GM12878 (cell line): ENCODE measurements at regions not wholly inside any gene's neighbourhood (a gene's known extent, or its start where the extent isn't known, plus 50 kb on each side); places are given as distances from the start of the nearest gene placed in this dataset.

Experiments
- ATAC-seq: fragments of 200-7000 bp; cut with Tn5 transposase; 3 replicates; pipeline ENCODE4 v1.9.1; 2020; ENCODE audit warnings: mild to moderate bottlenecking, moderate library complexity
- BruUV-seq: library from RNA; stranded (reverse); fragments of 400-500 nt; replicated peaks from 2 replicates; lab custom pipeline; 2021; lab: Mats Ljungman, UMichigan
- CTCF ChIA-PET: fragments of 300-600 bp; sonication (Branson Sonifier 250); formaldehyde crosslinking; extraction: SDS; loops from one replicate; lab custom pipeline; 2021; ENCODE audit warnings: inconsistent platforms; lab: Yijun Ruan, JAX
- POLR2A ChIA-PET: fragments of 350-600 bp; formaldehyde crosslinking; extraction: SDS; loops from one replicate; lab custom pipeline; 2021; ENCODE audit warnings: inconsistent platforms; lab: Charles Lee
- RAD21 ChIA-PET: fragments of 300-600 bp; sonication (Branson Sonifier 250); formaldehyde crosslinking; loops from one replicate; lab custom pipeline; 2023; ENCODE audit warnings: antibody characterized with exemption; ENCODE audit not compliant: unreplicated experiment; lab: Charles Lee
- SMC1A ChIA-PET: fragments of 300-600 bp; sonication (Branson Sonifier 250); formaldehyde crosslinking; loops from one replicate; lab custom pipeline; 2023; ENCODE audit not compliant: unreplicated experiment, uncharacterized antibody; lab: Charles Lee
- DNase-seq: peaks from one replicate; pipeline ENCODE4 v3.0.0-alpha.2; 2011; ENCODE audit warnings: low read depth, low spot score
- FAIRE-seq: peaks from 3 replicates; lab custom pipeline; 2011; peaks lifted over from hg19 to GRCh38; lab: Jason Lieb, UNC
- H2AFZ ChIP-seq: 2 replicates; pipeline ENCODE4 v1.6.0; 2011; ENCODE audit warnings: low read depth, low read length, control low read depth; ENCODE audit not compliant: control insufficient read depth
- H3K27ac ChIP-seq: 2 replicates; pipeline ENCODE4 v1.5.1; 2011; ENCODE audit warnings: control low read depth; ENCODE audit not compliant: control insufficient read depth, insufficient read depth
- H3K27me3 ChIP-seq, 2 experiments: replicated peaks in 1 of 2; 2 replicates each; pipeline versions ENCODE4 v1.6.0 to v1.6.1; 2011; ENCODE audit warnings: low read length in 1 of 2; ENCODE audit not compliant: control insufficient read depth in 2 of 2, insufficient read depth in 2 of 2
- H3K36me3 ChIP-seq, 2 experiments: 2 replicates each; pipeline ENCODE4 v1.5.1; 2011; ENCODE audit warnings: low read length in 1 of 2; ENCODE audit not compliant: control insufficient read depth in 2 of 2, insufficient read depth in 2 of 2
- H3K4me1 ChIP-seq: 2 replicates; pipeline ENCODE4 v1.6.1; 2011; ENCODE audit warnings: mild to moderate bottlenecking, low read length, moderate library complexity, mixed read lengths; ENCODE audit not compliant: control insufficient read depth, insufficient read depth
- H3K4me2 ChIP-seq: 2 replicates; pipeline ENCODE4 v1.6.0; 2011; ENCODE audit warnings: control low read depth; ENCODE audit not compliant: control insufficient read depth, insufficient read depth
- H3K4me3 ChIP-seq: fragments of 200-600 bp; sonication (generic); 2 replicates; pipeline ENCODE4 v1.5.1; 2016
- H3K79me2 ChIP-seq: 2 replicates; pipeline ENCODE4 v1.6.0; 2011; ENCODE audit warnings: low read length; ENCODE audit not compliant: control insufficient read depth, insufficient read depth
- H3K9ac ChIP-seq: 2 replicates; pipeline ENCODE4 v1.8.0; 2011; ENCODE audit warnings: low read length, control low read depth, mixed read lengths; ENCODE audit not compliant: control insufficient read depth, insufficient read depth
- H3K9me3 ChIP-seq: replicated peaks from 3 replicates; pipeline ENCODE4 v1.5.1; 2011; ENCODE audit warnings: mild to moderate bottlenecking, low read length; ENCODE audit not compliant: control insufficient read depth, insufficient read depth
- H4K20me1 ChIP-seq: 2 replicates; pipeline ENCODE4 v1.6.0; 2011; ENCODE audit not compliant: control insufficient read depth, insufficient read depth
- CREB1 ChIP-seq: IDR thresholded peaks from 2 replicates; pipeline ENCODE4 v1.6.1; 2012; ENCODE audit warnings: low read depth, mild to moderate bottlenecking, inconsistent platforms
- EGR1 ChIP-seq, 2 experiments: IDR thresholded peaks; 1 replicate in 1 of 2; 2 replicates in 1 of 2; pipeline ENCODE4 v1.6.1; 2011 to 2012; ENCODE audit warnings: low read depth in 2 of 2, low read length in 2 of 2, borderline replicate concordance in 1 of 2, mild to moderate bottlenecking in 1 of 2, moderate library complexity in 1 of 2
- EZH2 ChIP-seq: IDR thresholded peaks from 2 replicates; pipeline ENCODE4 v1.6.1; 2012; ENCODE audit warnings: low read depth, mild to moderate bottlenecking, control low read depth, inconsistent platforms, low read length, borderline replicate concordance; ENCODE audit not compliant: control insufficient read depth
- GABPA ChIP-seq: IDR thresholded peaks from 2 replicates; pipeline ENCODE4 v1.6.1; 2014; ENCODE audit warnings: antibody characterized with exemption, low read depth, mild to moderate bottlenecking, inconsistent platforms
- JUND ChIP-seq: IDR thresholded peaks from 2 replicates; pipeline ENCODE4 v1.6.1; 2012; ENCODE audit warnings: low read depth, mild to moderate bottlenecking, low read length, improper control_type of control experiment, moderate library complexity
- KAT2A ChIP-seq: conservative IDR thresholded peaks from 2 replicates; pipeline ENCODE4 v1.6.1; 2011; ENCODE audit warnings: low read depth, low read length; ENCODE audit not compliant: control insufficient read depth
- MEF2A ChIP-seq: IDR thresholded peaks from 2 replicates; pipeline ENCODE4 v1.6.1; 2011; ENCODE audit warnings: low read depth, mild to moderate bottlenecking, low read length, moderate library complexity; ENCODE audit not compliant: insufficient read depth
- MTA2 ChIP-seq: fragments of 450-650 bp; IDR thresholded peaks from 2 replicates; pipeline ENCODE4 v1.6.1; 2016; ENCODE audit warnings: low read depth, mild to moderate bottlenecking, moderate library complexity
- NFIC ChIP-seq: IDR thresholded peaks from 2 replicates; pipeline ENCODE4 v1.6.1; 2012; ENCODE audit warnings: low read depth, mild to moderate bottlenecking, inconsistent platforms, low read length, moderate library complexity
- POLR2A ChIP-seq: IDR thresholded peaks from 2 replicates; pipeline ENCODE4 v1.6.1; 2011; ENCODE audit warnings: low read depth, mild to moderate bottlenecking, low read length
- RAD51 ChIP-seq: fragments of 450-650 bp; IDR thresholded peaks from 2 replicates; pipeline ENCODE4 v1.6.1; 2016; ENCODE audit warnings: moderate library complexity, mild to moderate bottlenecking, inconsistent platforms
- SMC3 ChIP-seq: IDR thresholded peaks from 2 replicates; pipeline ENCODE4 v1.6.1; 2011; ENCODE audit warnings: low read length, improper control_type of control experiment, borderline replicate concordance
- STAT3 ChIP-seq: IDR thresholded peaks from 2 replicates; pipeline ENCODE4 v1.6.1; 2011; ENCODE audit warnings: low read depth, low read length, improper control_type of control experiment
- TAF1 ChIP-seq: IDR thresholded peaks from 2 replicates; pipeline ENCODE4 v1.6.1; 2011; ENCODE audit warnings: mild to moderate bottlenecking, low read depth, low read length, borderline replicate concordance
- TBL1XR1 ChIP-seq: IDR thresholded peaks from 2 replicates; pipeline ENCODE4 v1.6.1; 2012; ENCODE audit warnings: low read depth, low read length, improper control_type of control experiment
- TCF7 ChIP-seq: IDR thresholded peaks from 2 replicates; pipeline ENCODE4 v1.6.1; 2014; ENCODE audit warnings: antibody characterized with exemption, borderline replicate concordance
- WGBS: methylation state at CpG from one replicate; pipeline ENCODE4 v1.1.6; 2016; ENCODE audit warnings: low lambda C conversion rate; ENCODE audit not compliant: insufficient replicate concordance, insufficient coverage; ENCODE audit errors: missing lambda C conversion rate; 5-methylcytosine and 5-hydroxymethylcytosine counted together
- in situ Hi-C: fragments of 300-500 bp; cut with MboI; formaldehyde crosslinking; loops from 9 replicates; pipeline ENCODE4 v1.14.3; 2018; ENCODE audit warnings: mixed read lengths
- intact Hi-C: fragments of 100-400 bp; cut with micrococcal nuclease; formaldehyde crosslinking; loops from one replicate; pipeline ENCODE4 v1.14.2; 2022; ENCODE audit not compliant: unreplicated experiment
- TF ChIP-seq, protein P1 (sequence below): fragments of 450-650 bp; conservative IDR thresholded peaks from 2 replicates; pipeline ENCODE4 v1.6.1; 2017; ENCODE audit warnings: mild to moderate bottlenecking, moderate library complexity

DNA sequence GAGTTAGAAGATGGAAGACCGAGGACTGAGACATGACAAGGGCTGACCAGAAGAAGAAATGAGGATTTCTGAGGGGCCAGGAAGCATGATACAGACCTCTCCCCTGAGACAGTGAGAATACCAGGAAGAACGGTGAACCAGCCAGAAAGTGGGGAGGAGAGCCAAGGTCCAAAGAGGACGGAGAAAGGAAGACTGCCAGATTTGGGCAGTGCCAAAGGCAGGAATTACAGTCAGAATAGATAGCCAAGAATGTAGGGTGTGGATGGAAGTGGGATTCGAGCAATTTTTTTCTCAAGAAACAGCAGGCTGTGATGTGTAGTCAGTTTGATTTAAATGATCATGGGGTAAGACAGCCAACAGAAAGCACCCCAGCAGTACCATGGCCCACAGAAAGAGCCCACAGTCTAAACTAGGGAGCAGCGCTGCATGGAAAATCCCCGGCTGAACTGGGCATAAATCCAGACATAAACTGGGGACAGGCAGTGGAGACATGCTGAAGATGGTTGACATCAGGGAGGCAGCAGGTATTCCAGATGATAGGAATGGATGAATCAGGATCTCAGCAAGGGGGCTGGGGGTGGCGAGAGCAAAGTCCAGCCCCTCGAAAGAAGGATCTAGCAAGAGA, 67.3 kb upstream of the BARX2 start:
- ChIA-PET CTCF (no interaction called here), POLR2A (no interaction called here), SMC1A (no interaction called here), RAD21 (no interaction called here)
- DNase-seq (no peak), ATAC-seq (no peak), FAIRE-seq (no peak)
- TF ChIP-seq MTA2 (no peak), NFIC (no peak), TCF7 (no peak), TAF1 (no peak), TBL1XR1 (no peak), EGR1 (IDR thresholded peaks at IDR 0.05; ENCODE audit: borderline replicate concordance in 1 of 2, low read depth in 2 of 2, low read length in 2 of 2) (no peak), RAD51 (no peak), EZH2 (no peak), POLR2A (no peak), JUND (no peak), STAT3 (no peak), CREB1 (no peak), SMC3 (no peak), MEF2A (no peak), GABPA (no peak), KAT2A (no peak)
- TF ChIP-seq, protein P1, sequence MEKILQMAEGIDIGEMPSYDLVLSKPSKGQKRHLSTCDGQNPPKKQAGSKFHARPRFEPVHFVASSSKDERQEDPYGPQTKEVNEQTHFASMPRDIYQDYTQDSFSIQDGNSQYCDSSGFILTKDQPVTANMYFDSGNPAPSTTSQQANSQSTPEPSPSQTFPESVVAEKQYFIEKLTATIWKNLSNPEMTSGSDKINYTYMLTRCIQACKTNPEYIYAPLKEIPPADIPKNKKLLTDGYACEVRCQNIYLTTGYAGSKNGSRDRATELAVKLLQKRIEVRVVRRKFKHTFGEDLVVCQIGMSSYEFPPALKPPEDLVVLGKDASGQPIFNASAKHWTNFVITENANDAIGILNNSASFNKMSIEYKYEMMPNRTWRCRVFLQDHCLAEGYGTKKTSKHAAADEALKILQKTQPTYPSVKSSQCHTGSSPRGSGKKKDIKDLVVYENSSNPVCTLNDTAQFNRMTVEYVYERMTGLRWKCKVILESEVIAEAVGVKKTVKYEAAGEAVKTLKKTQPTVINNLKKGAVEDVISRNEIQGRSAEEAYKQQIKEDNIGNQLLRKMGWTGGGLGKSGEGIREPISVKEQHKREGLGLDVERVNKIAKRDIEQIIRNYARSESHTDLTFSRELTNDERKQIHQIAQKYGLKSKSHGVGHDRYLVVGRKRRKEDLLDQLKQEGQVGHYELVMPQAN: no peak
- H3K4me1 ChIP-seq: no peaks in the 10 kb centered on the region
- no peak overlapping the region for H3K27ac ChIP-seq
- 36% methylated on average over 8 of the region's 8 CpGs for WGBS
- H3K9ac ChIP-seq: no peak overlapping the region
- no peak overlapping the region for H3K4me3 ChIP-seq
- no peak overlapping the region for H2AFZ ChIP-seq
- no peak overlapping the region for H3K4me2 ChIP-seq
- no peaks in the 10 kb centered on the region for H4K20me1 ChIP-seq
- in situ Hi-C loops (no loop called here), intact Hi-C loops (no loop called here)
- no peaks in the 10 kb centered on the region for H3K79me2 ChIP-seq
- BruUV-seq: no TSS peak
- no peaks in the 10 kb centered on the region for H3K36me3 ChIP-seq
- no peaks in the 10 kb centered on the region; the same call in 2 of the 3 replicates for H3K9me3 ChIP-seq
- H3K27me3 ChIP-seq: no peaks in the 10 kb centered on the region
